Loucy (cell line): ENCODE measurements at regions not wholly inside any gene's neighbourhood (a gene's known extent, or its start where the extent isn't known, plus 50 kb on each side); places are given as distances from the start of the nearest gene placed in this dataset.
"Not testable (repeated sequence)": the region's sequence is repeated elsewhere in the genome, so short reads cannot be mapped to it uniquely, and the experiment has no call there.

Source experiments
- H2AFZ ChIP-seq: fragments of 200-600 bp; sonication (generic); 2 replicates; pipeline ENCODE4 v1.6.0; 2016; ENCODE audit warnings: antibody characterized with exemption, mild to moderate bottlenecking, low read length, moderate library complexity
- H3F3A ChIP-seq: fragments of 200-600 bp; 2 replicates; pipeline ENCODE4 v1.6.0; 2016; ENCODE audit warnings: antibody characterized with exemption, low read depth, mild to moderate bottlenecking
- H3K27me3 ChIP-seq: fragments of 200-600 bp; sonication (generic); 2 replicates; pipeline ENCODE4 v1.6.1; 2014; ENCODE audit warnings: low read length, mild to moderate bottlenecking; ENCODE audit not compliant: insufficient read depth, poor library complexity, severe bottlenecking
- H3K36me3 ChIP-seq: fragments of 200-600 bp; sonication (generic); 2 replicates; pipeline ENCODE4 v1.6.1; 2016; ENCODE audit warnings: low read length; ENCODE audit not compliant: insufficient read depth
- H3K4me1 ChIP-seq: fragments of 200-600 bp; sonication (generic); 2 replicates; pipeline ENCODE4 v1.5.1; 2014; ENCODE audit warnings: low read length, mild to moderate bottlenecking; ENCODE audit not compliant: insufficient read depth, poor library complexity, severe bottlenecking
- H3K4me2 ChIP-seq: fragments of 200-600 bp; sonication (generic); 2 replicates; pipeline ENCODE4 v1.6.0; 2014; ENCODE audit warnings: antibody characterized with exemption, low read length, low read depth, mild to moderate bottlenecking; ENCODE audit not compliant: poor library complexity, severe bottlenecking
- H3K4me3 ChIP-seq: fragments of 200-600 bp; sonication (generic); 2 replicates; pipeline ENCODE4 v1.5.1; 2014; ENCODE audit warnings: low read length, mild to moderate bottlenecking, mixed read lengths; ENCODE audit not compliant: poor library complexity, severe bottlenecking
- H3K79me2 ChIP-seq: fragments of 200-600 bp; sonication (generic); 2 replicates; pipeline ENCODE4 v1.6.1; 2014; ENCODE audit warnings: low read length; ENCODE audit not compliant: insufficient read depth
- H3K9ac ChIP-seq: fragments of 200-600 bp; sonication (generic); 2 replicates; pipeline ENCODE4 v1.6.0; 2014; ENCODE audit warnings: mild to moderate bottlenecking, low read depth, low read length, moderate library complexity; ENCODE audit not compliant: poor library complexity, severe bottlenecking
- H3K9me2 ChIP-seq: fragments of 200-600 bp; sonication (generic); replicated peaks from 2 replicates; pipeline ENCODE4 v1.6.1; 2016; ENCODE audit warnings: low read depth, low read length, mixed read lengths
- H3K9me3 ChIP-seq: fragments of 200-600 bp; sonication (generic); 2 replicates; pipeline ENCODE4 v1.6.1; 2014; ENCODE audit warnings: mild to moderate bottlenecking, antibody characterized with exemption, low read length, low read depth; ENCODE audit not compliant: insufficient read depth
- H4K20me1 ChIP-seq: fragments of 200-600 bp; sonication (generic); 2 replicates; pipeline ENCODE4 v1.6.0; 2014; ENCODE audit warnings: antibody characterized with exemption, low read length, mild to moderate bottlenecking; ENCODE audit not compliant: insufficient read depth, poor library complexity, severe bottlenecking
- EZH2phosphoT487 ChIP-seq: fragments of 200-600 bp; IDR thresholded peaks from 2 replicates; pipeline ENCODE4 v1.6.1; 2018; ENCODE audit warnings: antibody characterized with exemption, mild to moderate bottlenecking, moderate library complexity, borderline replicate concordance
- TF ChIP-seq, protein P1 (sequence below): fragments of 200-600 bp; sonication (generic); conservative IDR thresholded peaks from 2 replicates; pipeline ENCODE4 v1.5.1; 2014; ENCODE audit warnings: mild to moderate bottlenecking, antibody characterized with exemption, low read length

DNA sequence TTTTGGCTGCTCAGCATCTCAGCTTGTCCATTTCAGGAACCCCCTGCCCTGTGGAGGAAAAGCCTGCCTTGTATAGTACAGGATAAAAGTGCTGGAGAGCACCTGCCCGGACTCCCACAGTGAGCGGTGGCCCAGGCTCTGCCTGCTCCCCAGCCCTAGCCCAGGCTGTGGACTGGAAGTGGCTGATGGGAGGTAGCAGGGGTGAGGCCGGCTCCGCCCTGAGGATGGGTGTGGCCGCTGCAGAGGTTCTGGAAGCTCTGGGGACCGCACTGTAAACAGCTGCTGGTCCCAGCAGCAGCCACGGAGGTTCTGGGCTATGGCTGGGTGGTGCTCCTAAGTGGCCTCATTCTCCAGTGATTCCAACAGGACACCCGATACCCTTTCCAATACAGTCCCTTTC is 56.6 kb upstream of the HELT start:
- Histone ChIP-seq H3K4me2 (no peak overlapping the region), H3K36me3 (no peaks in the 10 kb centered on the region), H3K79me2 (no peaks in the 10 kb centered on the region), H3K9me2 (no peaks in the 10 kb centered on the region), H3K9ac (no peak overlapping the region), H3K9me3 (no peaks in the 10 kb centered on the region; the same call in 1 of the 2 replicates), H2AFZ (no peak overlapping the region), H3K4me3 (no peak overlapping the region), H3F3A (no peaks in the 10 kb centered on the region), H3K27me3 (no peaks in the 10 kb centered on the region), H3K4me1 (no peaks in the 10 kb centered on the region), H4K20me1 (no peaks in the 10 kb centered on the region)
- TF ChIP-seq, protein P1, sequence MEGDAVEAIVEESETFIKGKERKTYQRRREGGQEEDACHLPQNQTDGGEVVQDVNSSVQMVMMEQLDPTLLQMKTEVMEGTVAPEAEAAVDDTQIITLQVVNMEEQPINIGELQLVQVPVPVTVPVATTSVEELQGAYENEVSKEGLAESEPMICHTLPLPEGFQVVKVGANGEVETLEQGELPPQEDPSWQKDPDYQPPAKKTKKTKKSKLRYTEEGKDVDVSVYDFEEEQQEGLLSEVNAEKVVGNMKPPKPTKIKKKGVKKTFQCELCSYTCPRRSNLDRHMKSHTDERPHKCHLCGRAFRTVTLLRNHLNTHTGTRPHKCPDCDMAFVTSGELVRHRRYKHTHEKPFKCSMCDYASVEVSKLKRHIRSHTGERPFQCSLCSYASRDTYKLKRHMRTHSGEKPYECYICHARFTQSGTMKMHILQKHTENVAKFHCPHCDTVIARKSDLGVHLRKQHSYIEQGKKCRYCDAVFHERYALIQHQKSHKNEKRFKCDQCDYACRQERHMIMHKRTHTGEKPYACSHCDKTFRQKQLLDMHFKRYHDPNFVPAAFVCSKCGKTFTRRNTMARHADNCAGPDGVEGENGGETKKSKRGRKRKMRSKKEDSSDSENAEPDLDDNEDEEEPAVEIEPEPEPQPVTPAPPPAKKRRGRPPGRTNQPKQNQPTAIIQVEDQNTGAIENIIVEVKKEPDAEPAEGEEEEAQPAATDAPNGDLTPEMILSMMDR = no peak
- no peak for TF ChIP-seq EZH2phosphoT487

GRCh38 chr4:184962125-184962638 is 56.1 kb upstream of the HELT start:
- H3K36me3 ChIP-seq = no peaks in the 10 kb centered on the region
- H3K9ac ChIP-seq = no peak overlapping the region
- H3K9me2 ChIP-seq = no peaks in the 10 kb centered on the region
- no peak overlapping the region for H3K4me2 ChIP-seq
- no peaks in the 10 kb centered on the region for H3K4me1 ChIP-seq
- H4K20me1 ChIP-seq = no peaks in the 10 kb centered on the region
- no peaks in the 10 kb centered on the region for H3K27me3 ChIP-seq
- H3K79me2 ChIP-seq = no peaks in the 10 kb centered on the region
- H3K4me3 ChIP-seq = no peak overlapping the region
- no peaks in the 10 kb centered on the region; the same call in 1 of the 2 replicates for H3K9me3 ChIP-seq
- H2AFZ ChIP-seq = no peak overlapping the region
- no peaks in the 10 kb centered on the region for H3F3A ChIP-seq
- no peak for TF ChIP-seq EZH2phosphoT487
- TF ChIP-seq, protein P1 = no peak

- not testable (repeated sequence) for H3K27me3 ChIP-seq
These were observed 52.9 kb upstream of the HELT start for GRCh38 chr4:184965230-184966050.

DNA sequence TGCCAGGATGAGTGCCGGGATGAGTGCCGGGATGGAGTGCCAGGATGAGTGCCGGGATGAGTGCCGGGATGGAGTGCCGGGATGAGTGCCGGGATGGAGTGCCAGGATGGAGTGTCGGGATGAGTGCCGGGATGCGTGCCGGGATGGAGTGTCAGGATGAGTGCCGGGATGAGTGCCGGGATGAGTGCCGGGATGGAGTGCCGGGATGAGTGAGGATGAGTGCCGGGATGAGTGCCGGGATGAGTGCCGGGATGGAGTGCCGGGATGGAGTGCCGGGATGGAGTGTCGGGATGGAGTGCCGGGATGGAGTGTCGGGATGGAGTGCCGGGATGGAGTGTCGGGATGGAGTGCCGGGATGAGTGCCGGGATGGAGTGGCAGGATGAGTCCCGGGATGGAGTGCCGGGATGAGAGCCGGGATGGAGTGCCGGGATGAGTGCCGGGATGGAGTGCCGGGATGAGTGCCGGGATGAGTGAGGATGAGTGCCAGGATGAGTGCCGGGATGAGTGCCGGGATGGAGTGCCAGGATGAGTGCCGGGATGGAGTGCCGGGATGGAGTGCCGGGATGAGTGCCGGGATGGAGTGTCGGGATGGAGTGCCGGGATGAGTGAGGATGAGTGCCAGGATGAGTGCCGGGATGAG is 52.1 kb upstream of the HELT start:
- not testable (repeated sequence) for H4K20me1 ChIP-seq, H3K4me3 ChIP-seq, H2AFZ ChIP-seq, H3K4me1 ChIP-seq, H3K27me3 ChIP-seq, H3F3A ChIP-seq, H3K4me2 ChIP-seq, H3K9ac ChIP-seq, H3K79me2 ChIP-seq, H3K36me3 ChIP-seq, H3K9me2 ChIP-seq, H3K9me3 ChIP-seq

More at GRCh38 chr4:184965230-184966050, 52.9 kb upstream of the HELT start:
- not testable (repeated sequence) for H4K20me1 ChIP-seq, H3K4me2 ChIP-seq, H3K4me1 ChIP-seq, H3K9ac ChIP-seq, H3F3A ChIP-seq, H3K9me3 ChIP-seq, H3K79me2 ChIP-seq, H2AFZ ChIP-seq, H3K9me2 ChIP-seq, H3K4me3 ChIP-seq, H3K36me3 ChIP-seq

DNA sequence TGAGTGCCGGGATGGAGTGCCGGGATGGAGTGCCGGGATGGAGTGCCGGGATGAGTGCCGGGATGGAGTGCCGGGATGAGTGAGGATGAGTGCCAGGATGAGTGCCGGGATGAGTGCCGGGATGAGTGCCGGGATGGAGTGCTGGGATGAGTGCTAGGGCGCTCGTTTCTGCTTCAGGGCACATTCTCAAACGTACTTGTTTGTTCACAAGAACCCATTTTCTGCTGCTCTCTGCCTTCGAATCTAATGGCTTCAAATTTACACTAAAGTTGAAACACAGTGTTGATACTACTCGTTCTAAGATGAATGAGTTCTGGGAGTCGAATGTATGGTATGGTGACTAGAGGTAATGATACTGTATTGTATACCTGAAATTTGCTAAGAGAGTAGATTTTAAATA is 50.6 kb upstream of the HELT start:
- not testable (repeated sequence) for H3K9me2 ChIP-seq, H3K36me3 ChIP-seq, H4K20me1 ChIP-seq, H3K9ac ChIP-seq, H3K4me1 ChIP-seq, H3K9me3 ChIP-seq, H3K79me2 ChIP-seq, H2AFZ ChIP-seq, H3K4me3 ChIP-seq, H3F3A ChIP-seq, H3K4me2 ChIP-seq, H3K27me3 ChIP-seq
